CD4-positive, alpha-beta memory T cell (primary cell): ENCODE measurements at regions not wholly inside any gene's neighbourhood (a gene's known extent, or its start where the extent isn't known, plus 50 kb on each side); places are given as distances from the start of the nearest gene placed in this dataset.
A peak's percentile ranks its signal among the peaks of the same experiment; 100 is the strongest.
"Not testable (repeated sequence)": the region's sequence is repeated elsewhere in the genome, so short reads cannot be mapped to it uniquely, and the experiment has no call there.

Experiments
- CTCF ChIA-PET: fragments of 350-600 bp; sonication (Branson Sonifier 250); formaldehyde crosslinking; loops from one replicate; lab custom pipeline; 2021; ENCODE audit warnings: inconsistent platforms; ENCODE audit not compliant: partially characterized antibody; lab: Charles Lee
- POLR2A ChIA-PET: fragments of 350-600 bp; sonication (Branson Sonifier 250); formaldehyde crosslinking; loops from one replicate; lab custom pipeline; 2021; ENCODE audit not compliant: partially characterized antibody; lab: Charles Lee
- DNase-seq, 5 donors: peaks; one replicate each; pipeline versions ENCODE4 v3.0.0 to v3.0.0-alpha.2; 2020 to 2022; ENCODE audit warnings: mixed read lengths in 1 of 5
- H3K27ac ChIP-seq: one replicate; pipeline ENCODE4 v1.7.0; 2013; ENCODE audit warnings: low read depth, low read length
- H3K27me3 ChIP-seq: 2 replicates; pipeline ENCODE4 v1.7.0; 2013; ENCODE audit warnings: mild to moderate bottlenecking, low read length, moderate library complexity; ENCODE audit not compliant: insufficient read depth
- H3K36me3 ChIP-seq: 2 replicates; pipeline ENCODE4 v1.7.0; 2013; ENCODE audit warnings: mild to moderate bottlenecking, low read length, moderate library complexity; ENCODE audit not compliant: insufficient read depth
- H3K4me1 ChIP-seq: 2 replicates; pipeline ENCODE4 v1.7.0; 2013; ENCODE audit warnings: mild to moderate bottlenecking, low read length, moderate library complexity; ENCODE audit not compliant: insufficient read depth
- H3K4me3 ChIP-seq, 2 donors: one replicate each; pipeline ENCODE4 v1.7.0; 2013; ENCODE audit warnings: low read length in 2 of 2, mild to moderate bottlenecking in 1 of 2
- H3K9me3 ChIP-seq, 2 donors: one replicate each; pipeline ENCODE4 v1.7.0; 2013; ENCODE audit warnings: low read length in 2 of 2, control low read depth in 1 of 2; ENCODE audit not compliant: control insufficient read depth in 1 of 2
- H3K27ac Mint-ChIP-seq, 7 donors: one replicate each; pipeline ENCODE4 v1.8.0; 2020 to 2021; ENCODE audit warnings: mixed read lengths in 7 of 7, mild to moderate bottlenecking in 6 of 7, inconsistent platforms in 3 of 7, moderate library complexity in 3 of 7
- H3K27me3 Mint-ChIP-seq, 2 donors: one replicate each; pipeline ENCODE4 v1.8.0; 2020 to 2021; ENCODE audit warnings: mixed read lengths in 2 of 2
- H3K36me3 Mint-ChIP-seq, 2 donors: one replicate each; pipeline ENCODE4 v1.8.0; 2020 to 2021; ENCODE audit warnings: mixed read lengths in 2 of 2, inconsistent platforms in 1 of 2, mild to moderate bottlenecking in 1 of 2
- H3K4me1 Mint-ChIP-seq, 4 donors: one replicate each; pipeline ENCODE4 v1.8.0; 2020 to 2021; ENCODE audit warnings: mixed read lengths in 4 of 4, mild to moderate bottlenecking in 1 of 4
- H3K4me3 Mint-ChIP-seq, 8 donors: one replicate each; pipeline ENCODE4 v1.8.0; 2020 to 2021; ENCODE audit warnings: mixed read lengths in 8 of 8, mild to moderate bottlenecking in 7 of 8, moderate library complexity in 6 of 8, inconsistent platforms in 3 of 8
- H3K9me3 Mint-ChIP-seq, 8 donors: one replicate each; pipeline ENCODE4 v1.8.0; 2020 to 2021; ENCODE audit warnings: mixed read lengths in 8 of 8, mild to moderate bottlenecking in 5 of 8, inconsistent platforms in 3 of 8, moderate library complexity in 1 of 8
- intact Hi-C: fragments of 100-400 bp; cut with micrococcal nuclease; formaldehyde crosslinking; loops from one replicate; pipeline ENCODE4 v1.15.1; 2023

DNA sequence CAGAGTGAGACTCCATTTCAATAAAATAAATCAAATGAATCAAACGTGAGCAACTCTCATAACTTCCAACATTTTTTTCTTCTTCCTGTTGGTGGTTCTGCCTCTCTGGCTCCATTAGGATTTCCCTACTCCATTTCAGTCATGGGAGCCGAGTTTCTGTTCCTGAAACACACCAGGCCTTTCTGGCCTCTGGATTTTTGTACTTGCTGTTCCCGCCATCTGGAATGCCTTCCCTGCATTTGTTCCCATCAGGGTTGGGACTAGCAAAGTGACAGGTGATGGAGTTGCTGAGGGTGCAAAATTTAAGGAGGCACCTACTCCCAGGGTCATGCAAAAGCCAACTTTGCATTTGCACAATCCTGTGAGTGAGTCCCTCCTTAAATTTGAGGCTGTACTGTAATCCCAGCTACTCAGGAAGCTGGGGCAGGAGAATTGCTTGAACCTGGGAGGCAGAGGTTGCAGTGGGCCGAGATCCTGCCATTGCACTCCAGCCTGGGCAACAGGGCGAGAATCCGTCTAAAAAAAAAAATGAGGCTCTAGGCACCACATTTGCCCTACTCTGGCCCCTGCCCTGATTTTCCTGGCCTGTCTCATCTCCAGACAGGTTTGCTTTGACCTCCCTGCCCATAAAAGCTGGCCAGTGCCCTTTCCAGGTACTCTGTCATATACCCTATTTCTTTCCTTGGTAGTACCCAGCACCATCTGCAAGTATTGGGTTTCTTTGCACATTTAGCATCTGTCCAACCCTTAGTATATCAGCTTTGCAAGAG is 93.4 kb upstream of the METTL9 start:
- H3K4me1 Mint-ChIP-seq = peaks cover 21 to 66% (median 46%) of the 10 kb centered on the region in 4 donors
- H3K9me3 ChIP-seq, H3K27me3 ChIP-seq, H3K36me3 ChIP-seq, DNase-seq, intact Hi-C loops, H3K9me3 Mint-ChIP-seq, H3K27me3 Mint-ChIP-seq, H3K4me3 ChIP-seq, CTCF ChIA-PET: not testable (repeated sequence)
- peak overlapping the region in 6 of 7 donors; percentile 16 to 96 (median 81) for H3K27ac Mint-ChIP-seq
- Histone ChIP-seq H3K27ac (peak overlapping the region; percentile 58), H3K4me1 (peaks cover 43% of the 10 kb centered on the region)
- H3K4me3 Mint-ChIP-seq = peak overlapping the region in 7 of 8 donors; percentile 17 to 91 (median 87)
- POLR2A ChIA-PET = interaction anchor here (1.5 kb wide), 1 partner anchor 14 kb away, joined by 15 read pairs; no protein-coding TSS in a partner anchor
- peaks cover 0 to 13% of the 10 kb centered on the region in 2 donors for H3K36me3 Mint-ChIP-seq

DNA sequence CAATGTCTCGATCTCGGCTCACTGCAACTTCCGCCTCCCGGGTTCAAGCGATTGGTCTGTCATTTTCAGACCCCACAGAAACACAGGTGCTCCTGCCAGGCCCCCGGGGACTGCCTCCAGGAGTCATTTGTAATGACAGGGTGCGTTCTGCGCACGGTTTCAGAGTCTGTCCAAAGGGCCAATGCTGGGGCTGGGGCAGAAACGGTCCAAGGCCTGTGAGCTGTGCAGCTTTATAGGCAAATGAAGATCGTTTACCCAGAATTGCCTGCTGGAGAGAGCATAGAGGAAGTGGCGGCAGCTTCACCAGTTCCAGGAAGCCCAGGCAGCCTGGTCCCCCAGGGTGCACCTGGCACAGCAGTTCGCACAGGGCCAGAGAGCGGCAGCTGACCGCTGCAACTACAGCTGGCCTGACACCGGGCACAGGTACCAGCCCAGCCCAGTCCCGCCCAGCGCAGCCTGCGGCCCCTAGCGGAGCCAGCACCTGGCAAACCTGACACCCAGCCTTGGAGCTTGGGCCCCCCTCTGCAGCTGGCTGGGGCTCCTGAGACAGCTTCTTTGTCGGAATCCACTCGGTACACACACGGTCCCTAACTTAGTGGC is 92.4 kb upstream of the METTL9 start:
- peak; percentile 50 to 64 (median 53) for DNase-seq
- H3K9me3 ChIP-seq, H3K27me3 Mint-ChIP-seq, H3K27me3 ChIP-seq, H3K9me3 Mint-ChIP-seq, H3K36me3 ChIP-seq, intact Hi-C loops: not testable (repeated sequence)
- Mint-ChIP-seq H3K27ac (peak overlapping the region; percentile 89 to 96 (median 92)), H3K4me3 (peak overlapping the region; percentile 77 to 91 (median 86)), H3K4me1 (peaks cover 25 to 76% (median 54%) of the 10 kb centered on the region in 4 donors), H3K36me3 (peaks cover 4 to 18% of the 10 kb centered on the region in 2 donors)
- Histone ChIP-seq H3K4me3 (peak overlapping the region; percentile 11 to 46), H3K4me1 (peaks cover 50% of the 10 kb centered on the region), H3K27ac (peak overlapping the region; percentile 58)
- POLR2A ChIA-PET = interaction anchor here (1.5 kb wide), 1 partner anchor 13 kb away, joined by 15 read pairs; no protein-coding TSS in a partner anchor
- CTCF ChIA-PET = interaction anchor here (0.8 kb wide), 1 partner anchor 10 kb away, joined by 4 read pairs; no protein-coding TSS in a partner anchor

DNA sequence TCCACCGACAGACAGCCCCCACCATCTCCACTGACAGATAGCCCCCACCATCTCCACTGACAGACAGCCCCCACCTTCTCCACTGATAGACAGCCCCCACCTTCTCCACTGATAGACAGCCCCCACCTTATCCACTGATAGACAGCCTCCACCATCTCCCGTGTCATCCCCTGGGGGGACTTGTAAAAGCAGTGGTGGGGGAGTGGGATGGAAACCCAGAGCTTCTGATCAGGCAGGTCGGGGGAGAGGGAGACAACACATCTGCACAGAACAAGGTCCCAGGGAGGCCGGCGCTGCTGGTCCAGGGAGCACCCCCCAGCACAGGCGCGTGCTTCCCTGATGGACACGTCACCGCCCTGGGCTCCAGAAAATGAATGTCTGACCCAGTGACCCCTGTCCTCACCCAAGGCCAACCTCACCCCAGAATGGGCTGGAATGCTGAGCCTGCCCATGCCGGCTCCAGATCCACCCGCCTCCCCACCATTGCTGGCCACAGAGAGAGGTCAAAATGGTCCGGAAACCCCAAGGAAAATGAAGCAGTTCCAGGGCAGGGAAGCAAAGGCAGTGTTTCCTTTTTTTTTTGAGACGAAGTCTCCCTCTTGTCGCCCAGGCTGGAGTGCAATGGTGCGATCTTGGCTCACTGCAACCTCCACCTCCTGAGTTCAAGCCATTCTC is 91.6 kb upstream of the METTL9 start:
- peaks cover 55% of the 10 kb centered on the region for H3K4me1 ChIP-seq
- H3K27ac ChIP-seq = peak overlapping the region; percentile 58
- Mint-ChIP-seq H3K4me1 (peaks cover 25 to 84% (median 54%) of the 10 kb centered on the region in 4 donors), H3K4me3 (peak overlapping the region; percentile 53 to 91 (median 86)), H3K27ac (peak overlapping the region; percentile 78 to 96 (median 90)), H3K36me3 (peaks cover 4 to 18% of the 10 kb centered on the region in 2 donors)
- POLR2A ChIA-PET = interaction anchor here (1.5 kb wide), 1 partner anchor 12 kb away, joined by 15 read pairs; no protein-coding TSS in a partner anchor
- H3K27me3 ChIP-seq, H3K4me3 ChIP-seq, H3K27me3 Mint-ChIP-seq, H3K9me3 ChIP-seq, intact Hi-C loops, H3K36me3 ChIP-seq, H3K9me3 Mint-ChIP-seq: not testable (repeated sequence)
- CTCF ChIA-PET = interaction anchor here (0.8 kb wide), 1 partner anchor 9 kb away, joined by 4 read pairs; no protein-coding TSS in a partner anchor
- peak in 1 of 5 donors; percentile 62 for DNase-seq

DNA sequence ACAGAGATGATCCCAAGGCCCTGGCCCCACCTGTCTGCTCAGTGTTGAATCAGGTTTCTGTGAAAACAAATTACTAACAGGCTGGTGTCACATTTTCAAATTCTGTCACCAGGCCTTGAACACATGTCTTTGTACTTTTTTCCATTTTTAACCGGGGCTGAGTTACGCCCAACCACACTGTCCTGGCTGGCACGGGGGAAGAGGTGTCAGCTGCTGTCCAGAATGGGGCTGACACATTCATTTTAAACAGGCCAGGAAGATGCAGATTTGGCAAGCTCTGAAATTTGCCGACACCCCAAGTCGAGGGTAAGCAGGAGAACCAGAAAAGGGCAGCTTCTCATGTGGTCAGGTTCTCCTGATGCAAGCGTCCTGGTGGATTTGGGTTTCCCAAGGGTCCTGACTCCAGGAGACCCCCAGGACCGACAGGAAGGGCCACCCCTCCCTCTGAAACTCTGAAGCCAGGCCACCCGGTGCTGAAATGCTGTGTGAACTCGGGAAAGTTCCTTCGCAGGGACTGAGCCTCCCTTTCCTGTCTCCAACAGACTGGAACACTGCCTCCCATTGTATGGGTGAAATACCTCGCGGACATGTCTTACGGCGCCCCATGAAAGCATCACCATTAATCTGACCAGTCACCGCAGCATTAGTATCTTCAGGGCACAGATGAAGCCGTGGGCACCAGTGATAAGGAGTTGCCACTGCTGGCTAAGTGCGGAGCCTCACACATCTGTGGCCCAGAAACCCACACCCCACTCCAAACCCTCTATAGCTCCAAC is 90.5 kb upstream of the METTL9 start:
- DNase-seq, H3K27me3 ChIP-seq, intact Hi-C loops, H3K4me3 ChIP-seq, H3K27me3 Mint-ChIP-seq, H3K9me3 ChIP-seq, POLR2A ChIA-PET, H3K36me3 ChIP-seq, H3K27ac ChIP-seq, H3K9me3 Mint-ChIP-seq: not testable (repeated sequence)
- Mint-ChIP-seq H3K36me3 (peaks cover 4 to 16% of the 10 kb centered on the region in 2 donors), H3K4me3 (peak overlapping the region; percentile 4 to 91 (median 72)), H3K27ac (peak overlapping the region; percentile 69 to 96 (median 90)), H3K4me1 (peaks cover 25 to 82% (median 53%) of the 10 kb centered on the region in 4 donors)
- peaks cover 59% of the 10 kb centered on the region for H3K4me1 ChIP-seq
- CTCF ChIA-PET = interaction anchor here (1.1 kb wide), 1 partner anchor 11 kb away, joined by 4 read pairs; no protein-coding TSS in a partner anchor

DNA sequence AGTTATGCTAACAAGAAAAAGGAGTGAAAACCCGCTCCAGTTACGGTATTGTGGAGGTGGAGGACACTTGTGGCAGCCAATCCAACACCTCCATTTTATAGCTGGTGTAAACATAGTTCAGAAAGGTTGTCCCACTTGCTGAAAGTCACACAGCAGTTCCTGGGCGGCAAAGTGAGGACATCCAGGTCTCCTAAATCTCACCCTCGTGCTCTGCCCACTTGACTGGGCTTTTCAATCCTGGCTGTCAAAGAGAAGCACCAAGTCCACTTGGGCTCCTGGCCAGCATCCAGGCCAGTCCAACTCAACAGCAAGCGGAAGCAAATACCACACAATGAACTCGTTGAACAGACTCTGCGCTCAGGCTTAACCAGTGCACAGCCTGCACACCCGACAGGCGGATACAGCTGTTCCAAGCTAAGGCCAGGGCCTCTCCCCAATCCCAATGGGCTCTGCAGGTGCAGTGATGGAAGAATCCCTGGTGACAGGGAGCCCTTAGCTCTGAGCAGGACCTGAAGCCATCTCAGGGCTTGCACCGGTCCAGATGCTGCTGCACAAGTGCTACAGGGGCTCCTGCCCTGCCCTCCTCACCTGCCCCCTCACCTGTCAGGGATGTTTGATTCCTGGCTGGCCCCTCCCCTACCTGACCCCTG is 89.8 kb upstream of the METTL9 start:
- H3K9me3 ChIP-seq, H3K27me3 ChIP-seq, H3K27me3 Mint-ChIP-seq, H3K27ac ChIP-seq, H3K36me3 ChIP-seq, H3K9me3 Mint-ChIP-seq, DNase-seq, H3K4me3 ChIP-seq, intact Hi-C loops: not testable (repeated sequence)
- H3K27ac Mint-ChIP-seq = peak overlapping the region; percentile 67 to 96 (median 90)
- peaks cover 4 to 20% of the 10 kb centered on the region in 2 donors for H3K36me3 Mint-ChIP-seq
- H3K4me1 Mint-ChIP-seq = peaks cover 29 to 86% (median 59%) of the 10 kb centered on the region in 4 donors
- peak overlapping the region in 4 of 8 donors; percentile 10 to 50 (median 34) for H3K4me3 Mint-ChIP-seq
- POLR2A ChIA-PET = interaction anchor here (1.3 kb wide), 1 partner anchor 10 kb away, joined by 6 read pairs; no protein-coding TSS in a partner anchor
- CTCF ChIA-PET = interaction anchor here (1.1 kb wide), 1 partner anchor 10 kb away, joined by 4 read pairs; no protein-coding TSS in a partner anchor
- H3K4me1 ChIP-seq = peaks cover 66% of the 10 kb centered on the region

DNA sequence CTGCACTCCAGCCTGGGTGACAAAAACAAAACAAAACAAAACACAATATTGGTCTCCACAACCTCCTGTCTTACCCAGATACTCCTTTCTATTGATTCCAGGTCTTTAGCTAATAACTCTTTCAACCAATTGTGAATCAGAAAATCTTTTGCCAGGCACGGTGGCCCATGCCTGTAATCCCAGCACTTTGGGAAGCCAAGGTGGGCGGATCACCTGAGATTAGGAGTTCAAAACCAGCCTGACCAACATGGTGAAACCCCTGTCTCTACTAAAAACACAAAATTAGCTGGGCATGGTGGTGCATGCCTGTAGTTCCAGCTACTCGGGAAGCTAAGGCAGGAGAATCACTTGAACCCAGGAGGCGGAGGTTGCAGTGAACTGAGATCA is 88.5 kb upstream of the METTL9 start:
- peaks cover 31 to 96% (median 67%) of the 10 kb centered on the region in 4 donors for H3K4me1 Mint-ChIP-seq
- CTCF ChIA-PET, H3K4me3 ChIP-seq, H3K9me3 ChIP-seq, H3K27me3 ChIP-seq, intact Hi-C loops, H3K27me3 Mint-ChIP-seq, H3K27ac ChIP-seq, DNase-seq, H3K9me3 Mint-ChIP-seq, H3K36me3 ChIP-seq: not testable (repeated sequence)
- H3K27ac Mint-ChIP-seq = peak overlapping the region in 6 of 7 donors; percentile 17 to 92 (median 75)
- peak overlapping the region in 2 of 8 donors; percentile 7 to 65 for H3K4me3 Mint-ChIP-seq
- H3K36me3 Mint-ChIP-seq = peaks cover 4 to 27% of the 10 kb centered on the region in 2 donors
- H3K4me1 ChIP-seq = peaks cover 64% of the 10 kb centered on the region
- POLR2A ChIA-PET = interaction anchor here (0.6 to 1.3 kb wide), 3 partner anchors 9 to 642 kb away, joined by 3 to 6 read pairs (median 4); no protein-coding TSS in a partner anchor
